ENCODE measurements at regions not wholly inside any gene's neighbourhood (a gene's known extent, or its start where the extent isn't known, plus 50 kb on each side); places are given as distances from the start of the nearest gene placed in this dataset.

- 0 out of 2 replicates have a peak, but pooled peaks have one; percentile 17 for TF ChIP-seq POLR2A (IDR thresholded peaks at IDR 0.05; ENCODE audit: low read depth, low read length)
- TF ChIP-seq POLR2AphosphoS5 (IDR thresholded peaks at IDR 0.05; ENCODE audit: low read depth, low read length) = no peak
Measured at GRCh38 chr5:108521011-108521700, 139.3 kb upstream of the FBXL17 start.

Data from GM12892 (cell line).